GM19328 (cell line): ENCODE measurements at regions not wholly inside any gene's neighbourhood (a gene's known extent, or its start where the extent isn't known, plus 50 kb on each side); places are given as distances from the start of the nearest gene placed in this dataset.
A peak's percentile ranks its signal among the peaks of the same experiment; 100 is the strongest.

Experiments
- ATAC-seq: cut with Tn5 transposase; IDR thresholded peaks from one replicate; pipeline ENCODE4 v1.9.1; 2021; ENCODE audit warnings: mild to moderate bottlenecking, moderate library complexity; ENCODE audit not compliant: unreplicated experiment

DNA sequence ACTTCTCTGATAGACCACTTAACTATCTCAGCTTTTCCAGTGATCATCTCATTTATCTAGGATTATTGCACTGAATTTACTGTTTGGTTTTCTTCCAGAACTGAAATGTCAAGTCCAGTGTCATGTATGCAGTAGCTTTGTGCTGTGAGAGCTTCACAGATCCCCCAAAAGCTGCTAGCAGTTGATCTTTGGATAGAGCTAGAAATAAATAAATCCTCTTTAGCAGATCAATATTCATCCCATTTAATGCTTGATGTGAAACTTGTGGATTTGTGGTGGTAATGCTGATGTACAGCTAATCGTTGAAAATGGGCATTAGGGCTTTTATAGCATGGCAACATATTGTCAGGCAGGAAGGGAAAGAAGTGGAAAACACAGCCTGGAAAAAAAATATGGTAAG is 509.6 kb upstream of the FAM241A start:
- ATAC-seq: no peak

DNA sequence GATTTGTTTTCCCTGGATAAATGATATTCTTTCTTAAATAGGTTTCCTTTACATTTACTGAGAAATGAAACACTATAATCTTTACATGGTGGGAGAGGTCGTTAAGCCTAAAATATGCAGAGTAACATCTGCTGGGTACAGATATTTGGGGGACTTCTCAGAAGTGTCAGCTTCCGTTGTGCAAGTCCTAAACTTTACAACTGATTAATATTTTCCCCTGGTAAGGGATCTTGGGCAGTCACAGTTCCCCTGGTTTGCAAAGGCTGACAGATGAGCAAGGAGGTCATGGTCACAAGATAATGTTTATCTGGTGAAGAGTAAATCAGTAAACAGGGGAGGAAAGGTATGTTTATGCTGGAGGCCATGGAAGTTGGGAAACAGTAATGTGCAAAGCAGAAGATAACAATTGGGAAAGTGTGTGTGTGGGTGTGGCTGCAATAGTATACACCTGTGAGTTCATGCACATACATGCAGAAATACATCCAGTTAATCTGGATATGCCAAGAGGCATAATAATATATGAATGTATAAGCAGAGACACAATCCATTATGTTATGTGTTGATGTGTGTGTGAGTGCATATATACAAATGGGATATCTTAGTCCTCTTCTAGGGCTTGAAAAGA is 508.2 kb upstream of the FAM241A start:
- no peak for ATAC-seq

DNA sequence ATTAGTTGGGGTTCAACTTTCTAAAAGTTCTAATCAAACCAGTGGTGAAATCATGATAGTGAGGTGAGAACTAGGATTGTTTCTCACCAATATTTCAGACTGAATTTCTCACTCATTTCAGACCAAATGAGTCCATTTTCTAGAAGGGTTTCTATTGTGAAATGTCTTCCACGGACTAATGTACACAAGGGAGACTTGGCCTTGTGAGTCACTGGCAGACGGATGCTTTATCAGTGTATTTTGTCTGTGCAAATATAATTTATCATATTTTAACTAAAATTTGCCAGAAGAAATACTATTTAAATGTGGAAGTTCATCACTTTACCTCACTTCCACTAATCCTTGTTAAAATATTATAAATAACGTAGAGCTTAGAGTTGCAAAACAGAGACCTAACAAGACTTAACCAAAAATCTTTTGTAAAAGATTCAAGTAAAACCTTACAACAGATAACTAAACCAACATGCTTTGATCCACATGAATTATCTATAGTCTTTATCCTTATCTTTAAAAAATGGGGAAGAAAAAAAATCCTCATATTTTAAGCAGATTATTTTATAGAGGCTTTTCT is 506.0 kb upstream of the FAM241A start:
- ATAC-seq: no peak

DNA sequence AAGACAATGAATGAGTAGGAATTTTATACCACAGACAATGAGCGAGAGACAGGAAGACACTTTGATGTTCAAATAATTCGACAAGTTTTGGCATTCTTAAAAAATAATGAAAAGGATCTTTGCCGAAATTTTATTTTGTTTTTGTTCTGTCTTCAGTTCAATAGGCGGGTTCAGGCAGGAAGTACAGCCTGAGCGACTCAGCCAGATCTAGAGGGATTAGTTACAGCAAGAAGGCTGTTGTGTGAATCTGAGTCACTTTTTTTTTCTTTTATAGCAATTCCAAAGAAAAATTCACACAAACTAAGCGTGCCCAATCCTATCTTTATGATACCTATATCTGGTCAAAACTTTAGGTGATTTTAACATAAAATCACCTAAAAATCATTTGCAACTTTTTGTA is 505.4 kb upstream of the FAM241A start:
- no peak for ATAC-seq

DNA sequence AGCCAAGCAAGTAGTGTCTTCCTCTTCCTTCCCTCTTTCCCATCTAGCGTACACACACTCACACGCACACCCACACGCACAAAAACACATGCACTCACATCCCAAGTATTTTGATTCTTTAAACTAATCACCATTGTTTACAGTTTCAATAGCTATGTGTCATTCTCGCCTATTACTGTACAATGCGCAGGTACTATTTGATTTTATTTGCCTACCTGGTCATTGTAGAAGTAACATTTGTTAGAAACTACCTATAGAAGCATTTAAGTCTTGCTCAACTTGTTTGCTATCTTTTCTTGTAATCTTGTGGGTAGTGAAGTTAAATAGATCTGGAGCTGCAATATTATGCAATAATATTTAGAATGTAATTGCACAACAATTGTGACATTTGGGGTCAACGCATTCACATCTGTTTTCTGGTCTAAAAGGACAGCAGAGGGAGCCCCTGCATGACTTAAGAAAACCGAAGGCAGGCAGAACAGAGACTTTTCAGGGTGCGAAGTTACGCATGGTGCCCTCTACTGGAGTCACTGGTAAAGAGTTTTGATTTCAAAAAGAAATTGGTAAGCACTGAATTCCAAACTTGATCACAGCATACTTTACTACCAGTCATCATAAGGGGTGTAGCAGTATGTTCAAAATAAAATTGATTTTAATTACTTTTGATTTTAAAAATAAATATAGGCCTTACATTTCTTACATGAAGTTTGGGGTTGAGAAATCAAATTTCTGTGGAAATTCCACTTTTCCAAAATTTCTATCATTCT is 503.3 kb upstream of the FAM241A start:
- ATAC-seq: peak; percentile 97

DNA sequence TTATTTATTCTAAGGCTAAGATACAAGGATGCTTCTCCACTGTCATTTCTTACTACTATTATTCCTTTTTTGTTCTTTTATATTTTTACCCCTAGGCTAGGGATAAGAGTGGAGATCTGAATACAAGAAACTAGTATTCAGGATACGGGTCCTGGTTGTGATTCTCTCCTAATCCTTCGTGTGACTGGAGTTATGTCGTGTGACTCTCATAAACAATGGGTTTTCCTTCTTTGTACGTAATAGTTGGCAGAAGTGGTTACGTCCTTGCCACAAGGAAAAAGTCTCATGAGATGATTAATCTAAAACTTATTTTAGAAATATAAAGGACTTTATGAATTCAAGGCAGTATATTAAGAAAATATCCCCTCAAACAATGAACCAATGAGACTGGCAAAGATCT is 497.2 kb upstream of the FAM241A start:
- ATAC-seq: no peak

DNA sequence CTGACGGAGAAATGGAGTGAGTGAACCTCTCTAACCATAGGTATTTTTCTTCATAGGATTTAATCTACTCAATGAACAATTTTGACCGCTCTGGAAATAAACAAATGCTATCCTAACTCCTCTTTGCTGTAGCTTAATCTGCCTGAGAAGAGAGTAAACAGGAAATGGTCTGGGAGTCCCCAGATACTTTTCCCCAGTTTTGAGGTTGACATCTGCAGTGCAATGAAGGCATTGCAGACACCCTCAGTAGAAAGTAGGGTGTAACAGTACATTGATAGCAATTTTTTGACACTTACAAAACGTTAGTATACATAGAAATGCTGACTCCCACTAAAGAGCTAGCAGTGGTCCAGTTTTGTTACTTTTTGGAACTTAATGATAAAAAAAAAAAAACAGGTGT is 495.9 kb upstream of the FAM241A start:
- ATAC-seq: no peak

DNA sequence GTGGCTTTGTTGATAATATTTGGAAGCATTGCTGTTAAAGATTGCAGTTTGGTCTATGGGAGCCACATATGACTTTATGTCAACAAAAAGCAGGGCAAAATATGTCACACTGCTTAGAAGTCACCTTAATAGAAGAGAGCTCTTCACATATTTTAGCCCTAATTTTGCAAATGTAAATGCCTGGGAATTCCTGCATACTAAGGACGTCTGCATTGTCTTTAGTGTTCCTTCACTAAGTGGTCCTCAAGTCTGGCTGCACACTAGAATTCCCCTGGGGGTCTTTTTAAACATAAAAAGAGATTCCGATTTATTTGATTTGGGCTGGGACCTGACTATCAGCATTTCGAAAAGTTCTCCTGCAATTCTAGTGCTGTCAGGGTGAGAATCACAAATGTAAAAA is 495.1 kb upstream of the FAM241A start:
- ATAC-seq: no peak

DNA sequence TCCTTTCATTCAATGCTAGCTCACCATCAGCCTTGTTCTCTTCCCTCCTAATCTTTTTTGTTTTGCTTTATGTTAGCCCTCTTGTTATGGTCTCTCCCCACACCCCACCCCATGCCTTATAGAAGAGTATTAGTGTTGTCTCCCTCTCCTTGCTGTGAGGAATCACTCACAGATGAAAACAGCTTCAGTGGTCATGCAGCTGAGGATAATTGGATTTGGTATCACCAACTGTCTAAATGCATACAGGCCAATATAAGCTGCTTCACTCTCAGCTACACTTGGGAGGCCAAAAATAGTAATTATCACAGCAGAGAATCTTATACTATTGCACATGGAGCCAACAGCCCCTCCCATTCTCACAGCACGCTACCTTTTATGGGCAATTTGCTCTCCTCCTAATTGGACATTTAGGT is 494.6 kb upstream of the FAM241A start:
- ATAC-seq: no peak

DNA sequence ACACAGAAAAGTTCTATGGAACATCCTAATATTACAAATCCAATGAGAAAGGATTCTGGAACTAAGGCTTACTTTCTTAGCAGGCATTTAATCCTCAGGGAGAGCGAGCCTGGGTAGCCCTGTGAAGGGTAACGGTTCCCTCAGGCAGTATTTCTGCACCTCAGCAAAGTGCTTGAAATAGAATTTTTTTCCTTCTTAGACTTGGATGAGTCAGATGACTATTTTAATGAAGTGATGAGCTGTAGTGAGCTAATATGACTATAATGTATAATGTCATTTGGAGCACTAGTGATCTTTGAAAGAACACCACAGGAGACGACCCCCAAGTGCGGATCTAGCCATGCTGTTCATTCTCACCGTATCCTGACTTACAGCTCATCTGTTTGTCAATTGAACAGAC is 493.0 kb upstream of the FAM241A start:
- ATAC-seq: no peak

DNA sequence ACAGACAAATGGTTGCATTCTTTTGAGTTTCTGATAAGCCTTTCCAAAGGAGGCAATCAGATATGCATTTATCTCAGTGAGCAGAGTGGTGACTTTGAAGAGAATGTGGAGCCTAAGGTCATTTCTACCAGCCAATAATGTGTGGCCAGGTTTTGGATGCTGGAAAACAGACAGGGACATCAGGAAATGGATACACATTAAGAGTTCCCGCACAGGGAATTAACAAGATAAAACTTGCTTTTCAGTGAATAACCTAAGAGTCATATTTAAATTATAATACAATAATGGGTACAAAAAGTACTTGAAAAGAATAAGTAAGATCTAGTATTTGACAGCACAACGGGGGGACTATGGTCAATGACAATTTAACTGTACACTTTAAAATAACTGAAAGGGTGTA is 492.3 kb upstream of the FAM241A start:
- ATAC-seq: no peak

DNA sequence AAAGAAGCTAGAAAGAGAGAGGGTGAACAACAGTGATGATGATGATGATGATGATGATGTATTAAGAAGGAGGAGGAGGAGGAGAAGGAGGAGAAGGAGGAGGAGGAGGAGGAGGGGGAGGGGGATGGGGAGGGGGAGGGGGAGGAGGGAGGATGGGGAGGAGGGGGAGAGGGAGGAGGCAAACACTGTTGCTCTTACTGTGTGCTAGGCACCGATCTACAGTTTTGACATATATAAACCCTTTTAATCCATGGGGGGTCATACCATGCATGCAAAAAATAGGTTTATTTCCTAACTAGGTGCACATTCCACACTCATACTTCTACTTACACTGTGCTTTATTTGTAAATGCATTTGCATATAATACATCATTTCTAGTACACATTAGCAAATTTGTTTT is 482.8 kb upstream of the FAM241A start:
- no peak for ATAC-seq

DNA sequence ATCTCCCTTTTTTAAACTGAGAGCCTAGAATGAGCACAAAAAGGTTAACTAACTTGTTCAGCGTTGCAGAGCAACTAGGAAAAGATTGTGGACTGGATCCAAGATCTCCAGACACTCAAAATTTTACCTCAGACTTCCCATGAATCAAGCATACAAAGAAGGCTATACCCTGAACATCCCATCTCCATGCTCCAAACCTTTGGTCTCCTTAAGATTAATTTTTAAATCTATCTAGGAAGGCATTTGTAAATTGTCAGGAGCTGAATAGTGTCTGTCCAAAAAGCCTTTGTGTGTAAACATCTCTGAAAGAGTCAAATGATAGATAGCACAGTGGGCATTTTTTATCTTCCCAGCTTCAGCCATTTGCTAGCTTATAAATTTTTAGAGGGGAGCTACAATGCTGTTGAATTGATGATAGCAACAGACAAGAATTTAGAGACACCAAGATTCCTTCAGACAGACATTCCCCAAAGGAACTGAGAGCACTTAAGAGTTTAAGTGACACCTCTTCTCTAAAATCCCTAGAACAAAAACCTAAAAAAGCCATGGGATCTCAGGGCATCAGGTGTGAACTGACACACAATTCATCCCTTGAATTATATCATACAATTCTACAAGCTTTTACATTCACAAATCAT is 480.8 kb upstream of the FAM241A start:
- no peak for ATAC-seq

DNA sequence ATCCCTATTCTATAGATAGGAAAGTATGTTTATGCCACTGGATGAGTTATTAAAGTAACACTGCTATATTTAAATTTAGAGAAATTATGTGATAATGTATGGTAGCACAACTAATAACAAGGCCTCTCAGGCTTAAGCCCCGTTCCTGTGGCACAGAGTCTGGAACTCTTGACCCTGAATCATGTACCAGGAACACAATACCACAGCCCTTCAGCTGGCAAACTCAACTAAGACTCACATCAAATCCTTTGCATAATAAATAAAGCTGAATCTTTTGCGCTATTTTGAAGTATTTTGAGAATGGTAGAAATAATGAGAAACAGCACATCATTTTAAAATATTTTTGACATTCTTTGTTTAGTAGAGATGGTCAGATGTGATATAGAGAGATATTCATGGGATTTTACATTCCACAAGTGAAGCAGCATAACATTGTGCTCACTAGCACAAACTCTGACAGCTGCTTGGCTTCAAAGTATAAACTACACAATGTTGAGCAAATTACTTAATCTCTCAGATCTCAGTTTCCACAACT is 478.4 kb upstream of the FAM241A start:
- ATAC-seq: no peak

DNA sequence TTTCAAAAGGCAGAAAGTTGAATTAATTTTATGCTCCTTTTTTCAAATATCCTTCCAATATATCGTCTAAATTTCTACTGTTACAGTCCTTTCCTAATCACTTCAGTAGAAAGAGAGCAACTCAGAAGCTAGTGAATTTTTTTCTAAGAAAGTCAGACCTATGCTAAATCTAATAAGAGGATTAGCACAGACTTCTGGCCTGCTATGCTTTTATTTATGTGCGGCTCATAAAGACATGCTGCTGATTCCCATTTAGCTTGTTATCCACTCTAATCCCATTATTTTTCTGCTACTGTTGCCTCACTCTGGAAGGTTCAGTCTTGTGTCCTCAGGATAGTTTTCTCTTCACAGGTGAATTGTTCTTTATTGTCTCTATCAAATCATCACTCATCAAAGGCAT is 473.5 kb upstream of the FAM241A start:
- no peak for ATAC-seq

DNA sequence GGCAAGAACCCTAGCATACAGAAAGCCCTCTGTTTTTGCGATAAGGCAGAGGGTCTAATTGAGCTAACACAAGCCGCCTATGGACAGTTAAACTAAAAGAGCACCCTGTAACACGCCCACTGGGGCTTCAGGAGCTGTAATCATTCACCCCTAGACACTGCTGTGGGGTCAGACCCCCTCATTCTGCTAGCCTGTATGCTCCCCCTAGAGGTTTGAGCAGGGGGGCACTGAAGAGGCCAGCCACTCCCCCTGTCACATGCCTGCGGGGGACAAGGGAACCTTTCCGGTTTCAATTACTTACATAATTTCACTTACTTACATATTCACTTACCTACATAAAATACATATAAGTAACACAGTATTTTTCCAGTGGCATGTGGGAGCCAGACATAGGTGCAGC is 469.5 kb upstream of the FAM241A start:
- ATAC-seq: no peak

DNA sequence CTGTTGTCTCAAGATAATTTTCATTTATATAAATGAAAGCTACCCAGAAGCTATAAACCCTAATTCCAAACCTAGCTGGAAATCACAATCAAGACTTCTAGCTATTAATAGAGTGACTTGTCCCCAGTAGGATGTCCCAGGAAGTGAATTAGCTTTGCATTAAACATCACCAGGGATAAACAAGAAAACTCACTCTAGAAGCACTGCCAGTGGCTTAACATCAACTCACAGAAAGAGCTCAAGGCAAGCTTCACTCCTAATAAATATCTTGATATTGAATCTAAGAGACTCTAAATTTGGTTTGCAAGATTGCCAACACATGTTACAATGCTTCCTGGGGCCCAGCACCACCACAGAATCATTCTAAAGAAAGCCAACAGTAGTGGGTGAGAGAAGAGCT is 468.7 kb upstream of the FAM241A start:
- ATAC-seq: no peak

DNA sequence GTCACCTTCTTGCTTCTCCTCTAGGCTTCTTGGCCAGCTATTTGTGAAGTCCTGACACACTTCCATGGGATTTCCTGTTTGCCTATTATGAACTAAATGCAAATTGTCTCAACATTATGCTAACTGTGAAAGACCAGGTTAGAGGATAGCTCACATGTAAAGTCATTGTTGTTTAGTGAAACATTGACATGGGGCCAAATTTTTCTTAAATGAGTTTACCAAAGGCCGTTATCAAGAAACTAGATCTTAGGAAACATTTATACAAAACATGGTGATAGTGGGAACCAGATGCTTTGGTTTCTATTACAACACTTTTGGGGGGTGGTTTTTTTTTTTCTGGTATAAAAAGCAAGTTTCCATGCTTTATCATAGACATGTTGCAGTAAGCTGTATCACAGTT is 466.8 kb upstream of the FAM241A start:
- no peak for ATAC-seq

DNA sequence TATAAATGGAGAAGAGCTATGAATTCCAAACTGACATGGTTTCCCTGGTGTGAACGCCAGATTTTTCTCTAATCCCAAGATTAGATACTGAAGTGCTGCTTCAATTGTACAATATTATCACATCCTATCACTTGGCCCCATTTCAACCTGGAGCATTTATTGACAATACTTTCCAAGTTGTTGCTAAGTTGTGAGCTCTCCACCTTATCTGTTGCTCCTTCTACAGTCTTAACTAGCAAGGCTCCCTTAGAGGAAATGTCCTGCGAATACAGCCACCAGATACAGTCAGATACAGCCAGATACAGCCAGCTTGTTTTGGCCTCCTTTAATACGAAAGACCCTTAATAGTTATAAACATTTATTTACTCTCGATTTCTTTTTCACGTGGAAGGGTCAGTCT is 466.3 kb upstream of the FAM241A start:
- no peak for ATAC-seq

DNA sequence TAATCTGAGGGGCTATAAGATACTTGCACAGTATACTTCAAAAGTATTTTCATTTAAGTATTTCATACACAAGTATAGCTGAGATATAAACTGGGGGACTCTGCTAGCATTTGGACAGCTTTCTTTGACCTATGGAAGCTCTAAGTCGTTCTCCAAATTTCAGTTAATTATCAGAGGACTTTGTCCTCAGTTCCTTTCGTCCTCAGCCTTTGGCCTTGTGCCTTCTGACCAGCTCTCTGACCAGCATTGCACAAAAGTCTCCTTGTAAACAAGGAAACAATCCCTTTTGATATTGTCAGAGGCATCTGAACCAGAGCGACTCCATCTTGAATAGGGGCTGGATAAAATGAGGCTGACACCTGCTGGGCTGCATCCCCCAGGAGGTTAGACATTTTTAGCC is 464.0 kb upstream of the FAM241A start:
- no peak for ATAC-seq

DNA sequence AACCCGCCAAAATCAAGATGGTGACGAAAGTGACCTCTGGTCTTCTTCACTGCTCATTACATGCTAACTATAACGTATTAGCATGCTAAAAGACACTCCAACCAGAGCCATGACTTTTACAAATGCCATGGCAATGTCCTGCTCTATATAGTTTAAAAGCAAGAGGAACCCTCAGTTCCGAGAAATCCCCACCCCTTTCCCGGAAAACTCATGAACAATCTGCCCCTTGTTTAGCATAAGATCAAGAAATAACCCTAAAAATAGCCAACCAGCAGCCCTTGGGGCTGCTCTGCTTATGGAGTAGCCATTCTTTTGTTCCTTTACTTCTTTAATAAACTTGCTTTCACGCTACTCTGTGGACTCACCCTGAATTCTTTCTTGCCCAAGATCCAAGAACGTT is 463.5 kb upstream of the FAM241A start:
- ATAC-seq: no peak

DNA sequence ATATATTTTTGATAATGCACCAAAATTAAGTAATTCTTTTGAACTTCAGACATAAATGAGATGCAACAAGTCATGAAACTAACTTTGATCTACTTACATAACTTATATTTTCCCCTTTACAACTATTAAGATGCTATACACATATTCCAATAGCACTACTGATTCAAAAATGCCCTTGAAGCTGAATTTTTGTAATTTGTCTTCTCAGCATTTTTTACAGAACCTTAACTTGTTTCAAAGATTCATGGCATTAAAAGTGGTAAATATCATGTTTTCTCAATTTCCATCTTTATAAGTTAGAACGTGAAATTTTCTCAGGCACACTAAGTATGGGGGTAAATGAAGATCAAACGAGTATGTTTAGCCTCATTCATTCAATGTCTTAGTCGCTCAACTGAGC is 460.0 kb upstream of the FAM241A start:
- no peak for ATAC-seq
